Suprapubic skin (tissue), 4 donors: ENCODE measurements at regions not wholly inside any gene's neighbourhood (a gene's known extent, or its start where the extent isn't known, plus 50 kb on each side); places are given as distances from the start of the nearest gene placed in this dataset.

ENCODE experiments used
- CTCF ChIP-seq, 2 donors: fragments of 200-600 bp in 1 of 2; fragments of 450-650 bp in 1 of 2; sonication (generic) in 1 of 2; IDR thresholded peaks; one replicate each; pipeline ENCODE4 v1.5.1; 2016 to 2019; ENCODE audit warnings: antibody characterized with exemption in 2 of 2, mild to moderate bottlenecking in 1 of 2, moderate library complexity in 1 of 2
- EP300 ChIP-seq: sonication (generic); formaldehyde crosslinking; IDR thresholded peaks from one replicate; pipeline ENCODE4 v1.6.1; 2017; ENCODE audit warnings: antibody characterized with exemption
- POLR2A ChIP-seq, 2 donors: fragments of 450-650 bp; IDR thresholded peaks; one replicate each; pipeline ENCODE4 v1.6.1; 2017; ENCODE audit warnings: antibody characterized with exemption in 2 of 2, mild to moderate bottlenecking in 2 of 2, moderate library complexity in 2 of 2
- POLR2AphosphoS5 ChIP-seq, 3 donors: sonication (generic); formaldehyde crosslinking; IDR thresholded peaks; one replicate each; pipeline ENCODE4 v1.6.1; 2017; ENCODE audit warnings: antibody characterized with exemption in 3 of 3

- TF ChIP-seq CTCF (IDR thresholded peaks at IDR 0.05) (no peak), POLR2A (IDR thresholded peaks at IDR 0.05) (no peak), POLR2AphosphoS5 (IDR thresholded peaks at IDR 0.05) (no peak), EP300 (no peak)
Measured at GRCh38 chr1:80891871-80892270, 908.9 kb upstream of the ADGRL2 start.
